Muscle layer of colon (tissue), 2 donors: ENCODE measurements at regions not wholly inside any gene's neighbourhood (a gene's known extent, or its start where the extent isn't known, plus 50 kb on each side); places are given as distances from the start of the nearest gene placed in this dataset.

Experiments
- H3K27ac ChIP-seq: one replicate; pipeline ENCODE4 v1.7.0; 2013; ENCODE audit warnings: low read depth, mild to moderate bottlenecking, low read length, moderate library complexity
- H3K27me3 ChIP-seq, 2 donors: one replicate each; pipeline ENCODE4 v1.7.0; 2013; ENCODE audit warnings: low read length in 2 of 2, mild to moderate bottlenecking in 2 of 2; ENCODE audit not compliant: insufficient read depth in 2 of 2, control insufficient read depth in 1 of 2
- H3K36me3 ChIP-seq: one replicate; pipeline ENCODE4 v1.7.0; 2013; ENCODE audit warnings: mild to moderate bottlenecking, low read length; ENCODE audit not compliant: insufficient read depth
- H3K4me1 ChIP-seq: one replicate; pipeline ENCODE4 v1.7.0; 2013; ENCODE audit warnings: mild to moderate bottlenecking, low read length; ENCODE audit not compliant: insufficient read depth
- H3K4me3 ChIP-seq, 2 donors: one replicate each; pipeline ENCODE4 v1.7.0; 2013; ENCODE audit warnings: low read length in 2 of 2, low read depth in 1 of 2, mild to moderate bottlenecking in 1 of 2, moderate library complexity in 1 of 2
- H3K9ac ChIP-seq: one replicate; pipeline ENCODE4 v1.7.0; 2013; ENCODE audit warnings: low read length
- H3K9me3 ChIP-seq: one replicate; pipeline ENCODE4 v1.7.0; 2013; ENCODE audit warnings: mild to moderate bottlenecking, low read length
- donor health status: abdominal sarcoma.
- donor health status: Adenocarcinoma of cecum.

DNA sequence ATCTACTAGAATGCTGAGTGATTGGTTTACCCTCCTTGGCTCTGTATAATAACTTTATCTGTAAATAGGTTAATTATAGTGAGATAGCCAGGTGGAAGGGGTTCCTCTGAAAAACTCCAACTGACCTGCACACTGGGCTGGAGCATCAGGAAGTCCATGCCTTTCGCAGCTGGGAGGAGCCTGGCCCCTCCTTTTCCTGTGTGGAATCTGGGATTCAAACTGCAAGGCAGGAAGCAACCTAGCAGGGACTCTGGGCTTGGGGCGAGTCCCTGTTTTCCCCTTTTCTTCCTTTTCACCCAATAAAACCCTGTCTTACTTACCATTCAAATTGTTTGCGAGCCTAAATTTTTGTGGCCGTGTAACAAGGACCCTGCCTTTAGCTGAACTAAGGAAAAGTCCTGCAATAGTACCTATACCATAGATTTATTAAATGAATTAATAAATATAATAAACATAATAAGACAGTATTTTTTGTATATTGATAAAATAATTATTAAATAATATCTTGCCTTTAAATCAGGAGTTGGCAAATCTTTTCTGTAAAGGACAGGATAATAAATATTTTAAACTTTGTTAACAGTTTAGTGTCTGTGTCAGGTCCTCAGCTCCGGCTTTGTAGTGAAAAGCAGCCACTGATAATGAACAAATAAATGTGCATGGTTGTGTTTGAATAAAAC, 406.2 kb upstream of the MMS22L start:
- H3K4me1 ChIP-seq = no peaks in the 10 kb centered on the region
- H3K9ac ChIP-seq = no peak overlapping the region
- H3K9me3 ChIP-seq = no peaks in the 10 kb centered on the region
- H3K4me3 ChIP-seq = no peak overlapping the region
- H3K27me3 ChIP-seq = no peaks in the 10 kb centered on the region
- no peaks in the 10 kb centered on the region for H3K36me3 ChIP-seq
- H3K27ac ChIP-seq = no peak overlapping the region

DNA sequence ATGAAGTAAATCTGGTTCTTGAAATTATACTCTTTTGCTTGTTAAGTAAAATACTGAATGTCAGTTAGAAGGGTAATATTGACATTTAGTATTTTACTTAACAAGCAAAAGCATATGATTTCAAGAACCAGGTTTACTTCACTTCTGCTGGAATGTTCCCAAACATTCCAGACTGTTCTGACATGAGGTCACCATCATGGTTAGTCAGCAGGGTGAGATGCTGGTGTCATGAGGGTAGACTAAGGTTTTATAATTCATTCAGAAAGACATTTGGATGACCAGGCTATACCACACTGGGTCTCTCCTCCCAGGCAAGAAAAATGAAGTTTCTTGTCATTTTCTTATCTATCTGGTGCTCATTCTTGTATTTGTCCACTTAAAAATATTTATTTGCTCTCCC, 414.4 kb upstream of the MMS22L start:
- Histone ChIP-seq H3K27ac (no peak overlapping the region), H3K27me3 (no peaks in the 10 kb centered on the region), H3K9me3 (no peaks in the 10 kb centered on the region), H3K4me1 (no peaks in the 10 kb centered on the region), H3K36me3 (no peaks in the 10 kb centered on the region), H3K9ac (no peak overlapping the region), H3K4me3 (no peak overlapping the region)

DNA sequence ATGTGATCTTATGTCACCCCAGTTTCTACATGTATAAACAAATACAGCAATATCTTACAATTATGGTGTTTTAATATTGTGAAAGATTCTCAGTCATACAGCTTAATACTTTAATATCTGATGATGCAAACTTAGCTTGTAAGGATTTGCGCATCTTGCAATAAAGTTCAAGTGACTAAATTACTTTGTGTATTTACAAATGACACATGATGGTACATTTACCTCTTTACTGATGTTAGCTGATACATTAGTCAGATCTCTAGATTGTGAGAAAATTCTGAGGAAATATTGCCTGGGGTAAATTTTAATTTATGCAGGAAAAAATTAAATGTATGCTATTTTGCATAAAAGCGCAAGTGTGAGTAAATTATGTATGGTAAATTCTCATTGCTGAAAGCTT, 418.8 kb upstream of the MMS22L start:
- Histone ChIP-seq H3K9ac (no peak overlapping the region), H3K9me3 (no peaks in the 10 kb centered on the region), H3K4me1 (no peaks in the 10 kb centered on the region), H3K27ac (no peak overlapping the region), H3K4me3 (no peak overlapping the region), H3K27me3 (no peaks in the 10 kb centered on the region), H3K36me3 (no peaks in the 10 kb centered on the region)

DNA sequence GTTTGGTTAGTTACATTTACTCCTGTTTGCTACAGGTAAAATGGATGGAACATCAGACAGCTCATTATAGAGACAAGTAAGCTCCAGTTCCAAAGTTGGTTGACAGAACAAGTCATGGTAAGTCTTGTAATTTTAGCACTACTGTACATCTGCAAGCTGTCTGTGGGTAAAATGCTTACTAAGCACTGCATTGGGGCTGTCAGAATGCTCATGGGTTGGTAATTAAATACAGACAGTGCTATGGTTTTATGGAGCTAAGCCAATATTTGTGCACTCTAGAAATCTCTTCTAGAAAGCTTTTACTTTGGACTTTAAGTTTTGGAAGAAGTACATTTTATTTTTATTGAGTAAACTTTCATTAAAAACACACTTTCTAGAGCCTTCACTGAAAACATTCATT, 419.2 kb upstream of the MMS22L start:
- no peak overlapping the region for H3K27ac ChIP-seq
- no peaks in the 10 kb centered on the region for H3K36me3 ChIP-seq
- H3K4me3 ChIP-seq = no peak overlapping the region
- H3K4me1 ChIP-seq = no peaks in the 10 kb centered on the region
- H3K9me3 ChIP-seq = no peaks in the 10 kb centered on the region
- no peaks in the 10 kb centered on the region for H3K27me3 ChIP-seq
- H3K9ac ChIP-seq = no peak overlapping the region

DNA sequence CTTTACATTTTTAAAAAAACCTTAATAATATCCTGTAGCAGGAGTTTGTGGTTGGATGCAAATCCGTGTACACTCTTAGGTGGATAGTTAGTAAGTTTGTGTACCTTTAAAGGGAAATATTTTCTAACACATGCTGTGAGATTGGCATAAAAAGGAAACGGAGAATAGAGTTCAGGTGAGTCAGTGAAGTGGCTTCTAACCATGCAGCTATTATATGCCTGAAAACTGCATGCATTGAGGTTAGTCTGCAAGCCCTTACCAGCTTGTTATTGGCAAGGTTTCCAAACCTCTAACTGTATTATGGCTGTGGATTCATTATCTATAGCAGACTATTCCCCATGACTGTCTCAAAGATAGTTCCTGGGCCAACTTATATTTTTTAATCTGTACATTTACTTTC, 420.6 kb upstream of the MMS22L start:
- Histone ChIP-seq H3K4me1 (no peaks in the 10 kb centered on the region), H3K27ac (no peak overlapping the region), H3K27me3 (no peaks in the 10 kb centered on the region), H3K36me3 (no peaks in the 10 kb centered on the region), H3K9me3 (no peaks in the 10 kb centered on the region), H3K9ac (no peak overlapping the region), H3K4me3 (no peak overlapping the region)

DNA sequence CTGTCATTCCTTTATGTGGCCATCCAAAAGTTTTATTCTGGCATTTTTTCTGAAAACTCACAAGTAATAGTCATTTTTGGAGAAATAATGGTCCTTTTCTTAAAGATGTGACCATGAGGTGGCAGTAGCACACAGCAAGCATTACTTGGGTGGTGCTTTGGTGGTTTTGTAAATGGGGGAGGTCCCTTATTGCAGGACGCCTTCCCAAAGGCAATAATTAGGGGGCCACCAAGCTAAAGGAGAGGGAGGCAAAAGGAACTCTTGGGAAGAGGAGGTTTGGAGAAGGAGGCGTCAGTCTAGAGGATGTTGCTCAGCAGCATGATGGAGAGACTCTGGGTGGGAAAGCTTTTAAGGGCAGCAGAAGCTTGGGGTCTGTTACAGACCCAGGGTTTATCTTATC, 422.6 kb upstream of the MMS22L start:
- H3K36me3 ChIP-seq = no peaks in the 10 kb centered on the region
- H3K27me3 ChIP-seq = no peaks in the 10 kb centered on the region
- no peak overlapping the region for H3K27ac ChIP-seq
- H3K9ac ChIP-seq = no peak overlapping the region
- no peaks in the 10 kb centered on the region for H3K4me1 ChIP-seq
- no peaks in the 10 kb centered on the region for H3K9me3 ChIP-seq
- no peak overlapping the region for H3K4me3 ChIP-seq

DNA sequence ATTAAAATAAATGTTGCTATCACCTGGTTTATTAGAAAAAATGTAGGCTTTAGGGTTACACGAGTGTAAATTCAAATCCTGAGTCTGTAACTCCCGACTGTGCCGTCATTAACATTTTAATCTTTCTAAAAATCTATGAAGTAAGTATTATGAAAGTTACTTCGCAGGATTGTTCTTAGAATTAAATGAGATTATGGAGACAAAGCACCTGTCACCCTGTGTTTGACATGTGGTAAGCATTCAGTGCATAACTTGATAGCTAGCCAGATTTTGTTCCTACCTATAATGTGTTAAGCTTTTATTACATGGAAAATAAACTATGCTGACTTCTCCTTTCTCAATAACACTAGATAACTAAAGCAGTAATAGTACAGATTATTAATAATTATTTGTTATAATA, 429.7 kb upstream of the MMS22L start:
- H3K36me3 ChIP-seq = no peaks in the 10 kb centered on the region
- no peak overlapping the region for H3K9ac ChIP-seq
- no peak overlapping the region for H3K27ac ChIP-seq
- no peaks in the 10 kb centered on the region for H3K27me3 ChIP-seq
- H3K9me3 ChIP-seq = no peaks in the 10 kb centered on the region
- H3K4me1 ChIP-seq = no peaks in the 10 kb centered on the region
- H3K4me3 ChIP-seq = no peak overlapping the region

DNA sequence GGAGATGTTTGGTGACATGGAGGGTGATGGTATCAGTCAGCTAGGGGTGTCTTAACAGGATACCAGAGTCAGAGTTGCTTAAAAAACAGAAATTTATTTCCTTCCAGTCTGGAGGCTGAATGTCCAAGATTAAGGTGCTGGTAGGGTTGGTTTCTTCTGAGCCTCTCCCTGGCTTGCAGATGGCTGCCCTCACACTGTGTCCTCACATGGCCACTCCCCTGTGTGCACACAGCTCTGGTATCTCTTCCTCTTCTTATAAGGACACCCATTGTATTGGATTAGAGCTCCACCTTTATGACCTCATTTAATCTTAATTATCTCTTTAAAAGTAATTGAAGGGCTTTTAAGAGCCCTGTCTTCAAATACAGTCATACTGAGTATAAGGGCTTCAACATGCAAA, 431.8 kb upstream of the MMS22L start:
- Histone ChIP-seq H3K4me3 (no peak overlapping the region), H3K27ac (no peak overlapping the region), H3K36me3 (no peaks in the 10 kb centered on the region), H3K9me3 (no peaks in the 10 kb centered on the region), H3K9ac (no peak overlapping the region), H3K4me1 (no peaks in the 10 kb centered on the region), H3K27me3 (no peaks in the 10 kb centered on the region)

DNA sequence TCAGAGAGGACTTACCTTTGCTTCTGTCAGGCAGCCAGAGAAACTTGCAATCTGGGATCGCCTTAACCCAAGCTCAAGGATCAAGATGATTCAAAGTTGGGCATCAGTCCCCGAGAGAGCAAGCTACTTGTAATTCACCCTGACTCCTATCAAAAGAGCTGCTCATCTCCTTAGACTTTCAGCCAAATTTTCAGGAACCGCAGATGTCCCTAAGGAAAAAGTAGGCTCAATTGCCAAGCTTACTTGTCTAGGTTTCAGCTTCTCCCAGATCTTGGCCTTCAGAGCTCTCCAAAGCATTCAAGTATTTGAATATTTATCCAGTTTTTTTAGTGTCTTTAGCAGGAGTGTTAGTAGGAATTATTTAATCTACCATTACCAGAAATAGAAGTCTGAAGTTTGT, 434.1 kb upstream of the MMS22L start:
- no peak overlapping the region for H3K27ac ChIP-seq
- H3K9ac ChIP-seq = no peak overlapping the region
- H3K27me3 ChIP-seq = no peaks in the 10 kb centered on the region
- no peaks in the 10 kb centered on the region for H3K4me1 ChIP-seq
- no peaks in the 10 kb centered on the region for H3K9me3 ChIP-seq
- no peaks in the 10 kb centered on the region for H3K36me3 ChIP-seq
- no peak overlapping the region for H3K4me3 ChIP-seq

DNA sequence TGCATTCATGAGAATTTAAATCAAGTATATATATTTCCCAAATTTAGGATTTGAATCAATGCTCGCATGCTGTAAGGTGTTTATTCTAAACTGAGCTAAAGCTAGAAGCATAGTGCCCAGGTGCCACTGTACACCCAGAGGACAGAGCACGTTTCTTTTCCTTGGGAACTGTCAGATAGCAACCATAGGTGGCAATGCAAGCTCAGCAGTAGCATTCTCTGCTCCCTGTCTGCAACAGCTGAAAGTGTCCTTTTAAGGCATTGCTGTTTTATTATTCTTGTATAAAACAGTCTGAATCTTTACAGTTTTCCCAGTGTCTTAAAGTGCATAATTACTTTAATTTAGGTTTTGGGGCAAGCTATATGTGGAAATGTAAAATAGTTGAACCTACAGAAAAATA, 443.4 kb upstream of the MMS22L start:
- no peaks in the 10 kb centered on the region for H3K4me1 ChIP-seq
- no peaks in the 10 kb centered on the region for H3K27me3 ChIP-seq
- no peak overlapping the region for H3K9ac ChIP-seq
- H3K36me3 ChIP-seq = no peaks in the 10 kb centered on the region
- H3K27ac ChIP-seq = no peak overlapping the region
- H3K9me3 ChIP-seq = no peaks in the 10 kb centered on the region
- no peak overlapping the region for H3K4me3 ChIP-seq

DNA sequence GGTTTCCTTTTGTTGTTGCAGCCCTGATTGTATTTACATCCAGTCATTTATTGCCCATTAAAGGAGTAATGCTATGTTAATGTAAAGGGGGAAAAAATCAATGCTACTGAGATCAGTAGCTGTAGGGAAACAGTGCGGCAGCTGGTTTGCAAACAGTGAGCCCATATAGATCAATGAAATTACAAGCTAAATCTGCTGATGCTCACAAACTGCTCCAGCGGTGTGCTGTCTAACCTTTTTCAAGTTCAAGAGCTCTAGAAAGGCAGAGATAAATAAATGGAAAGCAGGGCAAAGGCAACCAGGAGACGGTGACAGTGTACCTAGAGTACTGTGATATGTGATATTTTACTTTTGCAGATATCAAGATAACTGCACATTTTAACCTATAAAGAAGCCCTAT, 449.0 kb upstream of the MMS22L start:
- no peak overlapping the region for H3K27ac ChIP-seq

DNA sequence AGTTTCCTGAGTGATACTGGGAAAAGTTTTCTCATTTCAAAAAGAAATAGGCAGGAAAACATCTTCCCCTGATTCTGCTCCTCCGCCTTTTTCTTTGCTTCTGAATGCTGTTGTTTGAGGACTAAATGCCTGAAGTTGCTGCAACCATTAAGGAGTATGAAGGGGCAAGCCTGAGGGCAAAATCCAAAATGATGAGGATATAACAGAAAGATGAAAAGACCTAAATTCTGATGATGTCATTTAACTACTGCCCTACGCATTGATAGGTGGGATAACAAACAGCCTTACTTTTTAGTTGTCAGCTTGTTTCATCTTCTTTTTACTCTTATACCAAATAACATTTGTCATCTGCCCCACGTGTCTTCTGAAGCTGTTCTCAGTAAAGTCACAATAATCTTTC, 474.6 kb upstream of the MMS22L start:
- no peaks in the 10 kb centered on the region for H3K36me3 ChIP-seq

More for the DNA sequence above, 449.0 kb upstream of the MMS22L start:
- no peak overlapping the region for H3K9ac ChIP-seq
- no peaks in the 10 kb centered on the region for H3K9me3 ChIP-seq
- H3K27me3 ChIP-seq = no peaks in the 10 kb centered on the region
- H3K36me3 ChIP-seq = no peaks in the 10 kb centered on the region
- H3K4me3 ChIP-seq = no peak overlapping the region
- H3K4me1 ChIP-seq = no peaks in the 10 kb centered on the region

More for the DNA sequence above, 474.6 kb upstream of the MMS22L start:
- H3K9ac ChIP-seq = no peak overlapping the region
- H3K27me3 ChIP-seq = no peaks in the 10 kb centered on the region
- H3K27ac ChIP-seq = no peak overlapping the region
- no peak overlapping the region for H3K4me3 ChIP-seq
- H3K9me3 ChIP-seq = no peaks in the 10 kb centered on the region
- H3K4me1 ChIP-seq = no peaks in the 10 kb centered on the region
